ENCODE measurements at regions not wholly inside any gene's neighbourhood (a gene's known extent, or its start where the extent isn't known, plus 50 kb on each side); places are given as distances from the start of the nearest gene placed in this dataset.

- no peak overlapping the region for H3K27ac ChIP-seq (ENCODE audit: low read length)
- H3K4me3 ChIP-seq (ENCODE audit: low read length) = no peak overlapping the region
These were observed 245.5 kb downstream of the GPAT3 start for GRCh38 chr4:83781434-83781833.

GRCh38 chr4:83780053-83780733 lies 244.3 kb downstream of the GPAT3 start:
- H3K27ac ChIP-seq (ENCODE audit: low read length) = no peak overlapping the region
- H3K27me3 ChIP-seq (ENCODE audit: control insufficient read depth, insufficient read depth, low read length) = no peaks in the 10 kb centered on the region
- no peak overlapping the region for H3K9ac ChIP-seq (ENCODE audit: low read length)
- peaks cover 15% of the 10 kb centered on the region for H3K4me1 ChIP-seq (ENCODE audit: control insufficient read depth, low read depth, low read length)
- H3K9me3 ChIP-seq (ENCODE audit: control insufficient read depth, low read depth, low read length) = no peaks in the 10 kb centered on the region
- no peak overlapping the region for H3K4me3 ChIP-seq (ENCODE audit: low read length)
- no peaks in the 10 kb centered on the region for H3K36me3 ChIP-seq (ENCODE audit: control insufficient read depth, low read depth, low read length)

More at GRCh38 chr4:83781434-83781833, 245.5 kb downstream of the GPAT3 start:
- Histone ChIP-seq H3K4me1 (ENCODE audit: control insufficient read depth, low read depth, low read length) (peaks cover 15% of the 10 kb centered on the region), H3K36me3 (ENCODE audit: control insufficient read depth, low read depth, low read length) (no peaks in the 10 kb centered on the region), H3K27me3 (ENCODE audit: control insufficient read depth, insufficient read depth, low read length) (no peaks in the 10 kb centered on the region), H3K9me3 (ENCODE audit: control insufficient read depth, low read depth, low read length) (no peaks in the 10 kb centered on the region), H3K9ac (ENCODE audit: low read length) (no peak overlapping the region)

- Histone ChIP-seq H3K27ac (ENCODE audit: low read length) (no peak overlapping the region), H3K27me3 (ENCODE audit: control insufficient read depth, insufficient read depth, low read length) (no peaks in the 10 kb centered on the region), H3K9ac (ENCODE audit: low read length) (no peak overlapping the region), H3K4me3 (ENCODE audit: low read length) (no peak overlapping the region), H3K4me1 (ENCODE audit: control insufficient read depth, low read depth, low read length) (peaks cover 15% of the 10 kb centered on the region), H3K9me3 (ENCODE audit: control insufficient read depth, low read depth, low read length) (no peaks in the 10 kb centered on the region), H3K36me3 (ENCODE audit: control insufficient read depth, low read depth, low read length) (no peaks in the 10 kb centered on the region)
These were observed 243.5 kb downstream of the GPAT3 start for GRCh38 chr4:83779103-83780052.

- Histone ChIP-seq H3K27me3 (ENCODE audit: control insufficient read depth, insufficient read depth, low read length) (no peaks in the 10 kb centered on the region), H3K4me1 (ENCODE audit: control insufficient read depth, low read depth, low read length) (no peaks in the 10 kb centered on the region), H3K9ac (ENCODE audit: low read length) (no peak overlapping the region)
These were observed 236.8 kb downstream of the GPAT3 start for GRCh38 chr4:83772685-83773084.

GRCh38 chr4:83771113-83771705 lies 235.3 kb downstream of the GPAT3 start:
- Histone ChIP-seq H3K36me3 (ENCODE audit: control insufficient read depth, low read depth, low read length) (no peaks in the 10 kb centered on the region), H3K27ac (ENCODE audit: low read length) (no peak overlapping the region), H3K9me3 (ENCODE audit: control insufficient read depth, low read depth, low read length) (no peaks in the 10 kb centered on the region), H3K9ac (ENCODE audit: low read length) (no peak overlapping the region), H3K27me3 (ENCODE audit: control insufficient read depth, insufficient read depth, low read length) (no peaks in the 10 kb centered on the region), H3K4me3 (ENCODE audit: low read length) (no peak overlapping the region), H3K4me1 (ENCODE audit: control insufficient read depth, low read depth, low read length) (no peaks in the 10 kb centered on the region)

More at GRCh38 chr4:83772685-83773084, 236.8 kb downstream of the GPAT3 start:
- Histone ChIP-seq H3K4me3 (ENCODE audit: low read length) (no peak overlapping the region), H3K27ac (ENCODE audit: low read length) (no peak overlapping the region), H3K36me3 (ENCODE audit: control insufficient read depth, low read depth, low read length) (no peaks in the 10 kb centered on the region), H3K9me3 (ENCODE audit: control insufficient read depth, low read depth, low read length) (no peaks in the 10 kb centered on the region)

- Histone ChIP-seq H3K9ac (ENCODE audit: low read length) (no peak overlapping the region), H3K4me3 (ENCODE audit: low read length) (no peak overlapping the region), H3K9me3 (ENCODE audit: control insufficient read depth, low read depth, low read length) (no peaks in the 10 kb centered on the region), H3K4me1 (ENCODE audit: control insufficient read depth, low read depth, low read length) (no peaks in the 10 kb centered on the region), H3K27me3 (ENCODE audit: control insufficient read depth, insufficient read depth, low read length) (no peaks in the 10 kb centered on the region), H3K27ac (ENCODE audit: low read length) (no peak overlapping the region), H3K36me3 (ENCODE audit: control insufficient read depth, low read depth, low read length) (no peaks in the 10 kb centered on the region)
These were observed 232.2 kb downstream of the GPAT3 start for GRCh38 chr4:83768146-83768545.

- Histone ChIP-seq H3K9me3 (ENCODE audit: control insufficient read depth, low read depth, low read length) (no peaks in the 10 kb centered on the region), H3K4me3 (ENCODE audit: low read length) (no peak overlapping the region), H3K27me3 (ENCODE audit: control insufficient read depth, insufficient read depth, low read length) (no peaks in the 10 kb centered on the region), H3K27ac (ENCODE audit: low read length) (no peak overlapping the region), H3K36me3 (ENCODE audit: control insufficient read depth, low read depth, low read length) (no peaks in the 10 kb centered on the region), H3K9ac (ENCODE audit: low read length) (no peak overlapping the region), H3K4me1 (ENCODE audit: control insufficient read depth, low read depth, low read length) (no peaks in the 10 kb centered on the region)
These were observed 231.2 kb downstream of the GPAT3 start for GRCh38 chr4:83767067-83767466.

- no peak overlapping the region for H3K4me3 ChIP-seq (ENCODE audit: low read length)
- no peak overlapping the region for H3K27ac ChIP-seq (ENCODE audit: low read length)
- H3K27me3 ChIP-seq (ENCODE audit: control insufficient read depth, insufficient read depth, low read length) = no peaks in the 10 kb centered on the region
- H3K36me3 ChIP-seq (ENCODE audit: control insufficient read depth, low read depth, low read length) = no peaks in the 10 kb centered on the region
- no peaks in the 10 kb centered on the region for H3K9me3 ChIP-seq (ENCODE audit: control insufficient read depth, low read depth, low read length)
- H3K4me1 ChIP-seq (ENCODE audit: control insufficient read depth, low read depth, low read length) = peaks cover 3% of the 10 kb centered on the region
- no peak overlapping the region for H3K9ac ChIP-seq (ENCODE audit: low read length)
These were observed 223.7 kb downstream of the GPAT3 start for GRCh38 chr4:83759611-83760010.

GRCh38 chr4:83758285-83758684 lies 222.4 kb downstream of the GPAT3 start:
- H3K4me1 ChIP-seq (ENCODE audit: control insufficient read depth, low read depth, low read length) = peaks cover 3% of the 10 kb centered on the region
- no peak overlapping the region for H3K9ac ChIP-seq (ENCODE audit: low read length)
- H3K9me3 ChIP-seq (ENCODE audit: control insufficient read depth, low read depth, low read length) = no peaks in the 10 kb centered on the region
- no peaks in the 10 kb centered on the region for H3K36me3 ChIP-seq (ENCODE audit: control insufficient read depth, low read depth, low read length)
- H3K27me3 ChIP-seq (ENCODE audit: control insufficient read depth, insufficient read depth, low read length) = no peaks in the 10 kb centered on the region
- H3K4me3 ChIP-seq (ENCODE audit: low read length) = no peak overlapping the region
- no peak overlapping the region for H3K27ac ChIP-seq (ENCODE audit: low read length)

- peaks cover 3% of the 10 kb centered on the region for H3K4me1 ChIP-seq (ENCODE audit: control insufficient read depth, low read depth, low read length)
- H3K27ac ChIP-seq (ENCODE audit: low read length) = no peak overlapping the region
- H3K36me3 ChIP-seq (ENCODE audit: control insufficient read depth, low read depth, low read length) = no peaks in the 10 kb centered on the region
- H3K27me3 ChIP-seq (ENCODE audit: control insufficient read depth, insufficient read depth, low read length) = no peaks in the 10 kb centered on the region
- no peaks in the 10 kb centered on the region for H3K9me3 ChIP-seq (ENCODE audit: control insufficient read depth, low read depth, low read length)
- H3K4me3 ChIP-seq (ENCODE audit: low read length) = no peak overlapping the region
- H3K9ac ChIP-seq (ENCODE audit: low read length) = no peak overlapping the region
These were observed 221.3 kb downstream of the GPAT3 start for GRCh38 chr4:83757121-83757621.

- Histone ChIP-seq H3K36me3 (ENCODE audit: control insufficient read depth, low read depth, low read length) (no peaks in the 10 kb centered on the region), H3K27me3 (ENCODE audit: control insufficient read depth, insufficient read depth, low read length) (no peaks in the 10 kb centered on the region), H3K27ac (ENCODE audit: low read length) (no peak overlapping the region), H3K4me3 (ENCODE audit: low read length) (no peak overlapping the region), H3K4me1 (ENCODE audit: control insufficient read depth, low read depth, low read length) (no peaks in the 10 kb centered on the region), H3K9ac (ENCODE audit: low read length) (no peak overlapping the region), H3K9me3 (ENCODE audit: control insufficient read depth, low read depth, low read length) (no peaks in the 10 kb centered on the region)
These were observed 217.4 kb downstream of the GPAT3 start for GRCh38 chr4:83753260-83753659.

Measured in iPS-18a (cell line).